ENCODE measurements at regions not wholly inside any gene's neighbourhood (a gene's known extent, or its start where the extent isn't known, plus 50 kb on each side); places are given as distances from the start of the nearest gene placed in this dataset.

DNA sequence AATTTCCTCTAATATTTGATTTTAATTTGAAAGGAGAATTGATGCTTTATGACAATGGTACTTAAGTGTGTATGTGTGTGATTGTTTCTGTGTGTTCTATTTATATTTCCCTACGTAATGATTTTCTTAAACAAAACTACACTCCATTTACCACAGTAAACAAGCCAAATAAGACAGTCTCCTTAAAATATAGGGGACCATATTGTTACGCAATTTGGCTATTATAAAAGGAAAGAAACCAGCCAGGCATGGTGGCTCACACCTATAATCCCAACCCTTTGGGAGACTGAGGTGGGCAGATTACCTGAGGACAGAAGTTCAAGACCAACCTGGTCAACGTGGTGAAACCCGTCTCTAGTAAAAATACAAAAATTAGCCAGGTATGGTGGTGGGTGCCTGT is 1134.1 kb downstream of the CDH8 start:
- Mint-ChIP-seq H3K9me3 (peaks cover 8% of the 10 kb centered on the region), H3K4me3 (no peak overlapping the region), H3K27me3 (ENCODE audit: low read depth) (no peaks in the 10 kb centered on the region), H3K4me1 (ENCODE audit: low read depth) (no peaks in the 10 kb centered on the region), H3K27ac (no peak overlapping the region), H3K36me3 (ENCODE audit: low read depth) (no peaks in the 10 kb centered on the region)

- H3K36me3 Mint-ChIP-seq (ENCODE audit: low read depth), result no peaks in the 10 kb centered on the region
- H3K27ac Mint-ChIP-seq, result no peak overlapping the region
- no peaks in the 10 kb centered on the region for H3K4me1 Mint-ChIP-seq (ENCODE audit: low read depth)
- peaks cover 16% of the 10 kb centered on the region for H3K9me3 Mint-ChIP-seq
- no peak overlapping the region for H3K4me3 Mint-ChIP-seq
- no peaks in the 10 kb centered on the region for H3K27me3 Mint-ChIP-seq (ENCODE audit: low read depth)
Measured at GRCh38 chr16:60882816-60883215, 1153.4 kb downstream of the CDH8 start.

GRCh38 chr16:60852635-60853034 is 1183.6 kb downstream of the CDH8 start:
- no peaks in the 10 kb centered on the region for H3K27me3 Mint-ChIP-seq (ENCODE audit: low read depth)
- H3K36me3 Mint-ChIP-seq (ENCODE audit: low read depth), result no peaks in the 10 kb centered on the region
- H3K27ac Mint-ChIP-seq, result no peak overlapping the region
- no peaks in the 10 kb centered on the region for H3K4me1 Mint-ChIP-seq (ENCODE audit: low read depth)
- H3K4me3 Mint-ChIP-seq, result no peak overlapping the region
- H3K9me3 Mint-ChIP-seq, result peaks cover 19% of the 10 kb centered on the region

GRCh38 chr16:60821661-60822060 is 1214.6 kb downstream of the CDH8 start:
- peaks cover 23% of the 10 kb centered on the region for H3K9me3 Mint-ChIP-seq
- H3K36me3 Mint-ChIP-seq (ENCODE audit: low read depth), result no peaks in the 10 kb centered on the region
- H3K4me3 Mint-ChIP-seq, result no peak overlapping the region
- no peaks in the 10 kb centered on the region for H3K4me1 Mint-ChIP-seq (ENCODE audit: low read depth)
- no peak overlapping the region for H3K27ac Mint-ChIP-seq
- H3K27me3 Mint-ChIP-seq (ENCODE audit: low read depth), result no peaks in the 10 kb centered on the region

- Mint-ChIP-seq H3K36me3 (ENCODE audit: low read depth) (no peaks in the 10 kb centered on the region), H3K9me3 (peaks cover 33% of the 10 kb centered on the region), H3K27ac (no peak overlapping the region), H3K27me3 (ENCODE audit: low read depth) (no peaks in the 10 kb centered on the region), H3K4me1 (ENCODE audit: low read depth) (no peaks in the 10 kb centered on the region), H3K4me3 (no peak overlapping the region)
Measured at GRCh38 chr16:60820361-60820760, 1215.9 kb downstream of the CDH8 start.

- Mint-ChIP-seq H3K27ac (no peak overlapping the region), H3K4me1 (ENCODE audit: low read depth) (no peaks in the 10 kb centered on the region), H3K9me3 (peaks cover 36% of the 10 kb centered on the region), H3K36me3 (ENCODE audit: low read depth) (no peaks in the 10 kb centered on the region), H3K4me3 (no peak overlapping the region), H3K27me3 (ENCODE audit: low read depth) (no peaks in the 10 kb centered on the region)
Measured at GRCh38 chr16:60818465-60818864, 1217.8 kb downstream of the CDH8 start.

DNA sequence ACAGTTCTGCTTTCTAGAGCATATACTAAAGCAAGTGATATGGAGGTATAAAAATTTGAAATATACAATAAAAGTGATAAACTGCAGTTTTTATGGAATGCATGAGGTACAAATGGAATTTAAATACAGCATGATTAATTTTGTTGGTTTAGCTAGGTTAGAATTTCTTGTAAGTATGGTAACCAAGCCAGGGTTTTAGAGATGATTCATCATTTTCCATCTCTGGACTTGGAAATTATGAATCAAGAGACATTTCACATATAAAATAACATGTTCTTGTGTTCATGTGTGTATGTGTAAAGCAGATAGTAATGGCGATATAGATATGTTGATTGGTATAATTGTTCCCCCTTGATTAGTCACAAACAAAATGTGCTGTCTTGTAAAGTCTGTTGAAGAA is 1219.8 kb downstream of the CDH8 start:
- H3K9me3 Mint-ChIP-seq, result peaks cover 35% of the 10 kb centered on the region
- H3K4me3 Mint-ChIP-seq, result no peak overlapping the region
- no peaks in the 10 kb centered on the region for H3K4me1 Mint-ChIP-seq (ENCODE audit: low read depth)
- H3K27ac Mint-ChIP-seq, result no peak overlapping the region
- no peaks in the 10 kb centered on the region for H3K27me3 Mint-ChIP-seq (ENCODE audit: low read depth)
- no peaks in the 10 kb centered on the region for H3K36me3 Mint-ChIP-seq (ENCODE audit: low read depth)

GRCh38 chr16:60815865-60816264 is 1220.4 kb downstream of the CDH8 start:
- no peaks in the 10 kb centered on the region for H3K27me3 Mint-ChIP-seq (ENCODE audit: low read depth)
- no peak overlapping the region for H3K27ac Mint-ChIP-seq
- H3K4me1 Mint-ChIP-seq (ENCODE audit: low read depth), result no peaks in the 10 kb centered on the region
- H3K4me3 Mint-ChIP-seq, result no peak overlapping the region
- peaks cover 35% of the 10 kb centered on the region for H3K9me3 Mint-ChIP-seq
- H3K36me3 Mint-ChIP-seq (ENCODE audit: low read depth), result no peaks in the 10 kb centered on the region

- H3K36me3 Mint-ChIP-seq (ENCODE audit: low read depth), result no peaks in the 10 kb centered on the region
- H3K4me1 Mint-ChIP-seq (ENCODE audit: low read depth), result no peaks in the 10 kb centered on the region
- no peak overlapping the region for H3K27ac Mint-ChIP-seq
- peaks cover 31% of the 10 kb centered on the region for H3K9me3 Mint-ChIP-seq
- H3K27me3 Mint-ChIP-seq (ENCODE audit: low read depth), result no peaks in the 10 kb centered on the region
- H3K4me3 Mint-ChIP-seq, result no peak overlapping the region
Measured at GRCh38 chr16:60815033-60815432, 1221.2 kb downstream of the CDH8 start.

- Mint-ChIP-seq H3K4me1 (ENCODE audit: low read depth) (no peaks in the 10 kb centered on the region), H3K27ac (no peak overlapping the region), H3K4me3 (no peak overlapping the region), H3K27me3 (ENCODE audit: low read depth) (no peaks in the 10 kb centered on the region), H3K9me3 (peaks cover 25% of the 10 kb centered on the region), H3K36me3 (ENCODE audit: low read depth) (no peaks in the 10 kb centered on the region)
Measured at GRCh38 chr16:60811657-60812056, 1224.6 kb downstream of the CDH8 start.

DNA sequence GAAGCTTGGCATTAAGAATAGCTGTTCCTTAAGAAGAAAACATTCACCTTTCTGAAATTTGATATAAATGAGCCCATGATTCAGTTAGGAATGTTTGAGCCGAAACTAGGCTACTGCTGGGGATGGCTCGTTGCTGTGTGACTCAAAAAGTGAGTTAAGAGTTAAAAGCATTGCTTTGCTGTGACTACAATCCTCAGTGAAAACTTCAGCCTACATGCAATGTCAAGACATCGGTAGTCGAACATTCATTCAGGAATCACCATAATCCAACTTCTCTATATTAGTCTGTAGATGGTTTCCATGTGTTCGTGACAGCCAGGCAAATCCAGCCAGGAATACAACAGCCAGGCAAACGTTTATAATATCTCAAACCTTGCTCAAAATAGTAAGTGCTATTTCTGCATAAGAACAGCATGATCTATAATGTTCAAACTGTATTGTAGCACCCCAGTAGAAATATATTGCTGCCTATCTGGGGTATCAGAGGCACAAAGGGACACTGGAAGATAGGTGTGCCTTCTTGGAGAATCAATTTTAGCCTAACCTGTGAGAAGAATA is 1225.1 kb downstream of the CDH8 start:
- H3K9me3 Mint-ChIP-seq, result peaks cover 27% of the 10 kb centered on the region
- H3K4me3 Mint-ChIP-seq, result no peak overlapping the region
- no peaks in the 10 kb centered on the region for H3K36me3 Mint-ChIP-seq (ENCODE audit: low read depth)
- H3K4me1 Mint-ChIP-seq (ENCODE audit: low read depth), result no peaks in the 10 kb centered on the region
- no peak overlapping the region for H3K27ac Mint-ChIP-seq
- H3K27me3 Mint-ChIP-seq (ENCODE audit: low read depth), result no peaks in the 10 kb centered on the region

GRCh38 chr16:60810250-60810649 is 1226.0 kb downstream of the CDH8 start:
- H3K36me3 Mint-ChIP-seq (ENCODE audit: low read depth), result no peaks in the 10 kb centered on the region
- peaks cover 21% of the 10 kb centered on the region for H3K9me3 Mint-ChIP-seq
- no peak overlapping the region for H3K27ac Mint-ChIP-seq
- H3K27me3 Mint-ChIP-seq (ENCODE audit: low read depth), result no peaks in the 10 kb centered on the region
- H3K4me1 Mint-ChIP-seq (ENCODE audit: low read depth), result no peaks in the 10 kb centered on the region
- no peak overlapping the region for H3K4me3 Mint-ChIP-seq

DNA sequence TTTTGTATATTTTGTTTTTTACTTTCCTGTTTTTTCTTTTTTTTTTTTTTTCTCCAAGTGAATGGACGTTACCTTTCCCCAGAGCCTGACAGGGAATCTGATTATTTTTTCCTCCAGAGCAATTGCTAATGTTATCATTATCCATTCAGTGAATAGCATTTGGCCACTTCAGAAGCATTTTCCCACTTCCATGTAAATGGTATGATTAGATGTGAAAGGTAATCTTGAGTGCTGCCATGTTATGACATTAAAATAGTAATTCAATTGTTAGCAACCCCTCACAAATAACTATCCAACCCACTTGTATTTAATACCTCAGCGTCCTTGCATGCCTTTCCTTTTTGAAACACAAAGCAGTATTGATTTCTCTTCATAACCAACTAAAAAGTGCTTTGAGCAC is 1243.8 kb downstream of the CDH8 start:
- Mint-ChIP-seq H3K4me1 (ENCODE audit: low read depth) (no peaks in the 10 kb centered on the region), H3K27me3 (ENCODE audit: low read depth) (no peaks in the 10 kb centered on the region)

GRCh38 chr16:60788631-60789030 is 1247.6 kb downstream of the CDH8 start:
- Mint-ChIP-seq H3K27me3 (ENCODE audit: low read depth) (no peaks in the 10 kb centered on the region), H3K27ac (no peak overlapping the region)

More for the DNA sequence above, 1243.8 kb downstream of the CDH8 start:
- Mint-ChIP-seq H3K27ac (no peak overlapping the region), H3K4me3 (no peak overlapping the region), H3K9me3 (peaks cover 18% of the 10 kb centered on the region), H3K36me3 (ENCODE audit: low read depth) (no peaks in the 10 kb centered on the region)

GRCh38 chr16:60776281-60776680 is 1260.0 kb downstream of the CDH8 start:
- Mint-ChIP-seq H3K9me3 (peaks cover 32% of the 10 kb centered on the region), H3K4me3 (no peak overlapping the region), H3K27ac (no peak overlapping the region), H3K27me3 (ENCODE audit: low read depth) (no peaks in the 10 kb centered on the region), H3K4me1 (ENCODE audit: low read depth) (no peaks in the 10 kb centered on the region), H3K36me3 (ENCODE audit: low read depth) (no peaks in the 10 kb centered on the region)

More at GRCh38 chr16:60788631-60789030, 1247.6 kb downstream of the CDH8 start:
- H3K4me3 Mint-ChIP-seq, result no peak overlapping the region
- H3K9me3 Mint-ChIP-seq, result peaks cover 7% of the 10 kb centered on the region
- no peaks in the 10 kb centered on the region for H3K4me1 Mint-ChIP-seq (ENCODE audit: low read depth)
- H3K36me3 Mint-ChIP-seq (ENCODE audit: low read depth), result no peaks in the 10 kb centered on the region

DNA sequence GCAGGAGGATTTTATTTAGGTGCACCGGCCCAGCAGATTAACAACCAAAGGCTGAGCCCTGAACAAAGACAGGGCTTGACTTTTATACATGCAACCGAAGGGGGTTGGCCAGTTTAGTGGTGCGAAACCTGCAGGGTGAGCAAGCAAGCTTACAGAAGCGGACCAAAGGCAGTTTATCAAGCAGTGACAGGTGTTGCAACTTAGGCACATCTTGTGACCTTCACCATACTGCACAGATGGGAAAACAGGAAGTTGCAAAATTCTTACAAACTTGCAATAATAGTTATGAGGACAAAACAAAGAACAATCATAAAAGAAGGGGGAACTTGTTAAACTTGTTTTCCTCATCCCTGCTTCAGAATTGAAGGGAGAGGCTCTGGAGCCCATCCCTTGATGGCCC is 1265.1 kb downstream of the CDH8 start:
- H3K4me3 Mint-ChIP-seq, result no peak overlapping the region
- H3K27ac Mint-ChIP-seq, result no peak overlapping the region
- H3K27me3 Mint-ChIP-seq (ENCODE audit: low read depth), result no peaks in the 10 kb centered on the region
- H3K9me3 Mint-ChIP-seq, result peaks cover 37% of the 10 kb centered on the region
- H3K4me1 Mint-ChIP-seq (ENCODE audit: low read depth), result no peaks in the 10 kb centered on the region
- H3K36me3 Mint-ChIP-seq (ENCODE audit: low read depth), result no peaks in the 10 kb centered on the region

Data from T-helper 1 cell treated with Interleukin-12 subunit alpha and Interleukin-12 subunit beta and Interleukin-4 antibody, amounts not matched to agents 30 μg/mL and 1 μg/mL, for 36 hours (primary cell).